ENCODE measurements at regions not wholly inside any gene's neighbourhood (a gene's known extent, or its start where the extent isn't known, plus 50 kb on each side); places are given as distances from the start of the nearest gene placed in this dataset.

GRCh38 chr21:35116777-35117176 lies 67.7 kb upstream of the RUNX1 start (continued):
- TF ChIP-seq REST (IDR thresholded peaks at IDR 0.05) (no peak), RAD21 (conservative IDR thresholded peaks at IDR 0.05 in 1 of 2, IDR thresholded peaks at IDR 0.05 in 1 of 2) (no peak), HOXB13 (CRISPR knock-in tag; IDR thresholded peaks at IDR 0.05; ENCODE audit: low read depth) (no peak), FOXS1 (CRISPR knock-in tag; IDR thresholded peaks at IDR 0.05) (no peak), RFX5 (IDR thresholded peaks at IDR 0.05) (no peak), EHMT2 (IDR thresholded peaks at IDR 0.05; ENCODE audit: low read depth) (no peak), GATA3 (IDR thresholded peaks at IDR 0.05; ENCODE audit: borderline replicate concordance) (no peak), BCL3 (IDR thresholded peaks at IDR 0.05) (no peak)

- Histone ChIP-seq H3K27ac (no peak overlapping the region), H3K4me2 (no peak overlapping the region), H3K4me3 (no peak overlapping the region), H3K9me3 (no peaks in the 10 kb centered on the region), H3K4me1 (no peaks in the 10 kb centered on the region)
- ATAC-seq = no peak
- ChIA-PET POLR2A (no interaction called here), CTCF (interaction anchor here (1.1 kb wide), 1 partner anchor 288 kb away, joined by 3 read pairs; no protein-coding TSS in a partner anchor)
- TF ChIP-seq CTCF (IDR thresholded peaks at IDR 0.05) (no peak), JUNB (IDR thresholded peaks at IDR 0.05) (no peak), E2F6 (IDR thresholded peaks at IDR 0.05; ENCODE audit: borderline replicate concordance, low read depth) (no peak), RCOR1 (IDR thresholded peaks at IDR 0.05; ENCODE audit: low read depth, low read length) (no peak), BCL3 (IDR thresholded peaks at IDR 0.05) (no peak), MYC (IDR thresholded peaks at IDR 0.05; ENCODE audit: borderline replicate concordance, low read length) (no peak), RFX5 (IDR thresholded peaks at IDR 0.05) (no peak), RNF2 (IDR thresholded peaks at IDR 0.05; ENCODE audit: borderline replicate concordance, low read depth) (no peak), TP53 (CRISPR knock-in tag; IDR thresholded peaks at IDR 0.05) (no peak), RAD21 (conservative IDR thresholded peaks at IDR 0.05 in 1 of 2, IDR thresholded peaks at IDR 0.05 in 1 of 2) (no peak), ZC3H11A (IDR thresholded peaks at IDR 0.05) (no peak)
- FAIRE-seq = no peak
- WGBS (ENCODE audit: missing lambda C conversion rate) = 37% methylated on average over 2 of the region's 2 CpGs
- no peak for DNase-seq (ENCODE audit: low read depth in 1 of 2, low spot score in 1 of 2)
Measured at GRCh38 chr21:35113064-35113463, 64.0 kb upstream of the RUNX1 start.

Measured in A549 (cell line).